ENCODE measurements at regions not wholly inside any gene's neighbourhood (a gene's known extent, or its start where the extent isn't known, plus 50 kb on each side); places are given as distances from the start of the nearest gene placed in this dataset.

GRCh38 chr22:49689858-49690257 is 137.8 kb downstream of the BRD1 start:
- TF ChIP-seq CTCF (IDR thresholded peaks at IDR 0.05) = no peak
- no peak for TF ChIP-seq ZFX (IDR thresholded peaks at IDR 0.05; ENCODE audit: borderline replicate concordance)
